Choroid plexus epithelial cell (primary cell): ENCODE measurements at regions not wholly inside any gene's neighbourhood (a gene's known extent, or its start where the extent isn't known, plus 50 kb on each side); places are given as distances from the start of the nearest gene placed in this dataset.

Experiments
- DNase-seq: peaks from one replicate; pipeline ENCODE4 v3.0.0-alpha.2; 2010; ENCODE audit warnings: low read depth
- H3K4me3 ChIP-seq: 2 replicates; pipeline ENCODE4 v1.5.1; 2011; ENCODE audit warnings: low read depth, mild to moderate bottlenecking, control low read depth, low read length, moderate library complexity
- TF ChIP-seq, protein P1 (sequence below): conservative IDR thresholded peaks from 2 replicates; pipeline ENCODE4 v1.5.1; 2011; ENCODE audit warnings: low read depth, mild to moderate bottlenecking, control low read depth, inconsistent platforms, low read length, moderate library complexity

DNA sequence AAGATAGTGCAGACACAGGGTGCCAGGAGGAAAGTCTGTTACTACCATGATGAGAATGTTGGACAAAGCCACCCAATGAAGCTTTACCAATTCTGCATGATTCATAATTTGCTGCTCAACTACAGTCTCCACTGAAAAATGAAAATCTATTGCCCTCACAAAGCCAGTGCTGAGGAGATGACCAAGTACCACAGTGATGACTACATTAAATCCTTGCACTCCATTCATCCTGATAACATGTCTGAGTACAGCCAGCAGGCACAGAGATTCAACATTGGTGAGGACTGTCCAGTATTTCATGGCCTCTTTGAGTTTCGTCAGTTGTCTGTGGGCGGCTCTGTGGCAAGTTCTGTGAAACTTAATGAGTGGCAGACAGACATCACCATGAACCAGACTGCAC lies 144.0 kb downstream of the PLCE1 start:
- no peak for DNase-seq
- TF ChIP-seq, protein P1, sequence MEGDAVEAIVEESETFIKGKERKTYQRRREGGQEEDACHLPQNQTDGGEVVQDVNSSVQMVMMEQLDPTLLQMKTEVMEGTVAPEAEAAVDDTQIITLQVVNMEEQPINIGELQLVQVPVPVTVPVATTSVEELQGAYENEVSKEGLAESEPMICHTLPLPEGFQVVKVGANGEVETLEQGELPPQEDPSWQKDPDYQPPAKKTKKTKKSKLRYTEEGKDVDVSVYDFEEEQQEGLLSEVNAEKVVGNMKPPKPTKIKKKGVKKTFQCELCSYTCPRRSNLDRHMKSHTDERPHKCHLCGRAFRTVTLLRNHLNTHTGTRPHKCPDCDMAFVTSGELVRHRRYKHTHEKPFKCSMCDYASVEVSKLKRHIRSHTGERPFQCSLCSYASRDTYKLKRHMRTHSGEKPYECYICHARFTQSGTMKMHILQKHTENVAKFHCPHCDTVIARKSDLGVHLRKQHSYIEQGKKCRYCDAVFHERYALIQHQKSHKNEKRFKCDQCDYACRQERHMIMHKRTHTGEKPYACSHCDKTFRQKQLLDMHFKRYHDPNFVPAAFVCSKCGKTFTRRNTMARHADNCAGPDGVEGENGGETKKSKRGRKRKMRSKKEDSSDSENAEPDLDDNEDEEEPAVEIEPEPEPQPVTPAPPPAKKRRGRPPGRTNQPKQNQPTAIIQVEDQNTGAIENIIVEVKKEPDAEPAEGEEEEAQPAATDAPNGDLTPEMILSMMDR, result no peak
- no peak overlapping the region for H3K4me3 ChIP-seq

DNA sequence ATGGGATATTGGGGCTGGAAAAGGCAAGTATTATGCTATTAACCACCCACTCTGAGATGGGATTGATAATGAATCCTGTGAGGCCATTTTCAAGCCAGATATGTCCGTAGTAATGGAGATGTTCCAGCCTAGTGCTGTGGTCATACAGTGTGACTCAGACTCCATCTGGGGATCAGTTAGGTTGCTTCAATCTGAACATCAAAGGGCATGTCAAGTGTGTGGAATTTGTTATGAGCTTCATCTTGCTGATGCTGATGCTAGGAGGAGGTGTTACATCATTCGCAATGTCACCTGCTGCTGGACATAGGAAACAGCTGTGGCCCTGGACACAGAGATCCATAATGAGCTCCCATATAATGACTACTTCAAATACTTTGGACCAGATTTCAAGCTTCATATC lies 144.7 kb downstream of the PLCE1 start:
- peak; percentile 47 for DNase-seq
- TF ChIP-seq, protein P1, result no peak
- H3K4me3 ChIP-seq, result no peak overlapping the region

DNA sequence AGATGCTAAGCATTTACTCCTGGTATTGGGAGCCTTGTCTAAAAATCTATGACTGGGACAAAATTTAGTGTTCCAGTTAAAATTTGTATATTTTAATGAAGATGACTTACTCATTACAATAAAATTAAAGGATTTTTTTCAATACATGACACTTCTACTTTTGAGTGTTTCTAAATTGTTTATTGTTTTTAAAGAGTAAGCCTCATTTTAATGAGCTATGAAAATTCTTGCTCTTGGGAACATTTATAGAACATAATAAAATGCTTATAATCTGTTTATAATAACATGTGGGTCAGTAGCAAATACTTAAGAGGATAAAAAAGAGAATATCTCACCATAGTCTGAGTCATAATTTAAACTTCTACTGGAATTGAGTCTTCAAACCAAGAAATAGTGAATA lies 149.5 kb downstream of the PLCE1 start:
- no peak overlapping the region for H3K4me3 ChIP-seq
- TF ChIP-seq, protein P1, result no peak
- no peak for DNase-seq

DNA sequence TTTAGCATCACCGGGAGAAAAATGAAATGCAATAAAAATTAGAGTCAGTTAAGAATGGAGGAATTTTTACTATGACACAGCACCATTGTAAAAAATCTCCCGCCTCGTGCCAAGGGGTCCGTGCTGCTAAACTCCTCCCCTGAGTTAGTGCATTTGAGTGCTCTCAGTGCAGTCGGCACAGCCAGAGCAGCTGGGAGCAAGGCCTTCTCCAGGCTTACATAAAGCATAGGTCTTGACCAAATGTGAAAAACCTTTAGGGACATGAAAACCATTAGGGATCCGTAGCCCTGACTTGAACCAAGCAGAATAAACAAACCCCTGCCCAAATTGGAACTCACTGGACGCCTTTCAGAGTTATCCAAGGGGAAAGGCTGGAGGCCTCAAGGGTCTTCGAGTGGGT lies 152.6 kb downstream of the PLCE1 start:
- DNase-seq, result no peak
- TF ChIP-seq, protein P1, result no peak
- no peak overlapping the region for H3K4me3 ChIP-seq

DNA sequence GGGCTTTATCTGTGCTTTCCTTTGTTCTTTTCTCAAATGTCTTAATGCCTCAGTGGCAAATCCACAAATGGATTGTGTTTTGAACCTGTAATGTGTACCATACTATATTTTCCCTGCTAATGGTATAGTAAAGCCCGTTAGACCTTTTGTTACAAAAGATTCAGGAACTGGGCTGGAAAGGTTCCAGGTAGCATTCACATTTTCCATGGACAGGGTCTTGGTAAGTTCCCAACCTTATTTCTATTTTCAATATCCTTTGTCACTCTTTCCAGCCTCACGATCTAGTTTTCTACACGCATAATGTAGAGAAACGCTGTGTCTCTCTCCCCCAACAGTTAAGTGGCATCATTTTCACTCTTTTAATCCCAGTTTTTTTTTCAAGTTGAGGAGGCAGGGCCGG lies 153.0 kb downstream of the PLCE1 start:
- TF ChIP-seq, protein P1, result no peak
- DNase-seq, result no peak
- H3K4me3 ChIP-seq, result no peak overlapping the region

DNA sequence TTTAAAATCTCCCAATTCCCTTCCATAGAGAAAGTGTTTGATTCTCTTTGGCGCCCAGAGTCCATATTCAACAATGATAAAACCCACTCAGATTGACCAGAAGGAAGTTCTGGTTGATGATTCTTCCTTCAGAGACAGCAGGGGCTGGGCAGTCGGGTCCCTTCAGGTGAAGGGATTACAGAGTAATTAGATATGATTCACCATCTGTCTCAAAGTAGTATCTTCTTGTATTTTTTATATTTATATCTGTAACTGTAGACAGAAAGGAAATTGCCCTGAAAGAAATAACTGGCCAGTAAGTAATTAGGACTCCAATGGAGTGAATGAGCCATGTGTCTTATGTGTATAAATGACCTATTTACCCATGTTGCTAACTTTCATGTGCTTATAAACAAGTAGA lies 156.0 kb downstream of the PLCE1 start:
- no peak for DNase-seq
- TF ChIP-seq, protein P1, result no peak
- no peak overlapping the region for H3K4me3 ChIP-seq

DNA sequence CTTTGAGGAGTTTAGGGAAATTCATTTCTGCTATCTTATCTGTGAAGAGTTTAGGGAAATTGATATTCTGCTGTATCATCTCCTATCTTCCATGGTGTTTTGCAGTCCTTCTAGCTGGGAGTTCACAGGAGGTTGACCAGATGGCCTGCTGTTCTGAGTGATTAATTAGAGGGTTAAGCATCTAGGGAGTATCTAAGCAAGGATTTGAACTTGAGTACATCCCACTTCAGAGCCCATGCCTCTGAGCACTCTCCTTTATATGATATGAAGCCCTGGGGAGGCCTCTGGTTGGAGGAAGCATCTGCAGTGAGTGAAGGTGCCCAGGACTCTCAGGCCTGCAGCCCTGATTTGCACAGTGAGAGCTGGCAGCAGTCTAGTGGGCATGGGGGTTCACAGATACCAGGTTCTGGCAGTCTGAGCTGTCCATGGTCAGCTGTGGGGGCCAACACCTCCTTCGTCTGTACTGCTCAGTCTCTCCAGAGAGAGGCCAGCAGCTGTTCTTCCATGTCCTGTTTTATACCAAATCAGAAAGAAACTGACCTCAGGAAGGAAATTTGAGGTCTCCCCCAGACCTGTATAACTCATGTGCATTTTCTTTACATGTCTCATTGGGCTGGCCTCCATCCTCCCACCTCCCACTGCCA lies 156.9 kb downstream of the PLCE1 start:
- TF ChIP-seq, protein P1, result no peak
- DNase-seq, result no peak
- H3K4me3 ChIP-seq, result no peak overlapping the region
